Testis (tissue), 2 donors: ENCODE measurements at regions not wholly inside any gene's neighbourhood (a gene's known extent, or its start where the extent isn't known, plus 50 kb on each side); places are given as distances from the start of the nearest gene placed in this dataset.

Source experiments
- DNase-seq: peaks from one replicate; pipeline ENCODE4 v3.0.0-alpha.2; 2019
- H3K27ac ChIP-seq, 2 donors: fragments of 200-600 bp; sonication (generic); one replicate each; pipeline ENCODE4 v1.5.1; 2019
- H3K27me3 ChIP-seq: fragments of 200-600 bp; sonication (generic); one replicate; pipeline ENCODE4 v1.5.1; 2019
- H3K36me3 ChIP-seq: fragments of 200-600 bp; sonication (generic); one replicate; pipeline ENCODE4 v1.5.1; 2017; ENCODE audit warnings: low read depth; ENCODE audit errors: missing control alignments
- H3K4me1 ChIP-seq: fragments of 200-600 bp; sonication (generic); one replicate; pipeline ENCODE4 v1.5.1; 2019
- H3K4me3 ChIP-seq, 2 donors: fragments of 200-600 bp; sonication (generic); one replicate each; pipeline ENCODE4 v1.5.1; 2017 to 2019
- H3K9me3 ChIP-seq: fragments of 200-600 bp; sonication (generic); one replicate; pipeline ENCODE4 v1.5.1; 2017
- CTCF ChIP-seq, 3 experiments: fragments of 450-650 bp in 2 of 3; fragments of 200-600 bp in 1 of 3; sonication (generic) in 1 of 3; IDR thresholded peaks; one replicate each; pipeline ENCODE4 v1.5.1; 2016 to 2019; ENCODE audit warnings: antibody characterized with exemption in 3 of 3, mild to moderate bottlenecking in 2 of 3, moderate library complexity in 1 of 3
- POLR2A ChIP-seq: fragments of 450-650 bp; IDR thresholded peaks from one replicate; pipeline ENCODE4 v1.6.1; 2017; ENCODE audit warnings: antibody characterized with exemption, mild to moderate bottlenecking, moderate library complexity
- WGBS, 2 donors: methylation state at CpG; one replicate each; pipeline ENCODE4 v1.1.5; 2018; 5-methylcytosine and 5-hydroxymethylcytosine counted together
- intact Hi-C: fragments of 100-400 bp; cut with DNase I; formaldehyde crosslinking; loops from one replicate; pipeline ENCODE4 v1.15.1; 2023; ENCODE audit warnings: low total_unique reads

DNA sequence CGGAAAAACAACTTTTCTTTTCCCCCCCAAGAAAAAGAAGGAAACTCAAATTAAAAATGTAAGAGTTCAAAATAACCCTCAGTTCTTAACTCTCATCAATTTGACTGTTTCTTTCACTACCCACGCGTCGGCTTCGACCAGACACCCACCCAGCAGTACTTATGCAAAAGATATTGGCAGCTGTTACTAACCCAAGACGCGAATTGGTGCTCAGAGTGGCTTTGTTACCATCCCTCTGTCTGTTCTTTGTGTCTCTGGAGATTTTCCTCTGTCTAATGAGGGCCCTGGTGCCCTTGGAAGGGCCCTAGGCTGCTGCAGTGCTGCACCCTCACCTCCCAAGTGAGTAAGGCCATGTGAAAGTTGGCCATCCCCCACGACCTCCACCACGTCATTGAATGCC, 180.5 kb upstream of the NECTIN1 start:
- Histone ChIP-seq H3K9me3 (no peaks in the 10 kb centered on the region), H3K36me3 (no peaks in the 10 kb centered on the region), H3K27ac (no peak overlapping the region), H3K4me1 (no peaks in the 10 kb centered on the region), H3K4me3 (no peak overlapping the region), H3K27me3 (no peaks in the 10 kb centered on the region)
- WGBS, 2 donors, result 85 to 87% methylated on average over 9 of the region's 9 CpGs
- intact Hi-C loops, result no loop called here
- TF ChIP-seq POLR2A, result no peak
- DNase-seq, result no peak

DNA sequence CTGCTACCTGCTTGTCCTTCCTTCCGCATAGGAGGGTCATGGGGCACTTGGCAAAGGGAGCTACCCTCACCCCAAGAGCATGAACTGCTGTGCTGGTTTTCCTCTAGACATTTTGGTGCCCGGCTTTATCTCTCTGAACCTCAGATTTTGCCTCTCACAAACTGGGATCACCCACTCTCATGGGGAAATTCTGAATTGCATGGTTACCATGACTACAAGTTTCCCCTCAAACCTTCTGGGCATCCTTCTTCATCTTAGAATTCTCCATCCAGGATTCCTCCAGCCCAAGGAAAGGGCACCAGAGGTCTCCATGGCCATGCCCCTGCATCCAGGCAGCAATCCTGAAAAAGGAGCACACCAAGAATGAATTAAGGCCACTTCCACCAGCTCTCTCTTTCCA, 180.1 kb upstream of the NECTIN1 start:
- WGBS, 2 donors, result 88 to 95% methylated on average over 1 of the region's 2 CpGs
- no peak for TF ChIP-seq POLR2A
- TF ChIP-seq CTCF (IDR thresholded peaks at IDR 0.05), result no peak
- no peak for DNase-seq
- H3K4me3 ChIP-seq, result no peak overlapping the region
- no peaks in the 10 kb centered on the region for H3K36me3 ChIP-seq
- no peaks in the 10 kb centered on the region for H3K4me1 ChIP-seq
- H3K27me3 ChIP-seq, result no peaks in the 10 kb centered on the region
- no peaks in the 10 kb centered on the region for H3K9me3 ChIP-seq
- intact Hi-C loops, result no loop called here
- no peak overlapping the region for H3K27ac ChIP-seq

- no peak for DNase-seq
- H3K27me3 ChIP-seq, result no peaks in the 10 kb centered on the region
- intact Hi-C loops, result no loop called here
- 54 to 67% methylated on average over 6 of the region's 6 CpGs for WGBS, 2 donors
- TF ChIP-seq POLR2A (no peak), CTCF (IDR thresholded peaks at IDR 0.05) (no peak)
- H3K9me3 ChIP-seq, result no peaks in the 10 kb centered on the region
- H3K4me3 ChIP-seq, result no peak overlapping the region
- no peaks in the 10 kb centered on the region for H3K4me1 ChIP-seq
- H3K36me3 ChIP-seq, result no peaks in the 10 kb centered on the region
- no peak overlapping the region for H3K27ac ChIP-seq
These were observed 179.5 kb upstream of the NECTIN1 start for GRCh38 chr11:119908573-119908904.

DNA sequence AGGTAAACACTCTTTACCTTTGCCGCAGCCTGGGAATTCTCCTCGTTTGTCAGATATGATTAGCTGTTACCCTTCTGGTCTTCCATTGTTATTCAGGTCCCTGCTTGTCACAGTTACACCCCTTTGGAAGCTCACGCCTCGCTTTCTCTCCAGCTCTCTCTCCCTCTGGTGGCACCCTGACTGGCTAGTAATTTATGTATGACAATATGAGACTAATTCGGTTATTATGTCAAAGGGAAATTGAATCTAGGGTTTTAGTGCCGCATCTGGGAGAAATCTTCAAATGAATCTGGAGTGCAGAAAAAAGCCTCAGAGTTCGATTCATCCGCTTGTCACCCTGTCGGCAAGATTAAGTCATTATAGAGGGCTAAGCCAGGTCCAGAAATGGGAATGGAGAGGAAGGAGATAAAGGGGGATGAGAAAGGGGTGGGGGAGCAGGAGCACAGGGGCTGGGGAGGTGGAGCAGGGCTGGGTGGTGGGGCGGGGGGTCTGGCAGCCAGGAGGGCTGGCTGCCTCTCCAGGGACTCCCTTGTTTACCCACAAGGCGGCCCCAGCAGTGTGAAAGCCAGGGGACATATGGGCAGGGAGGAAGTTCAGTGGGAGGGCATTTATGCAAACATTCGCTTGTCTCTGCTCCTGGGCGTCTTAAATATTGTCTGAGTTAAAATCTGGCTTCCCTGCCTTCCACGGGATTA, 179.0 kb upstream of the NECTIN1 start:
- intact Hi-C loops, result no loop called here
- no peaks in the 10 kb centered on the region for H3K27me3 ChIP-seq
- no peak for TF ChIP-seq CTCF (IDR thresholded peaks at IDR 0.05)
- TF ChIP-seq POLR2A, result no peak

GRCh38 chr11:119907122-119907851, 178.3 kb upstream of the NECTIN1 start:
- no peak overlapping the region for H3K4me3 ChIP-seq
- H3K27ac ChIP-seq, result no peak overlapping the region
- intact Hi-C loops, result no loop called here
- no peak for DNase-seq
- no peaks in the 10 kb centered on the region for H3K36me3 ChIP-seq
- WGBS, 2 donors, result 81 to 88% methylated on average over 6 to 10 of the region's 10 CpGs
- H3K9me3 ChIP-seq, result no peaks in the 10 kb centered on the region
- TF ChIP-seq POLR2A (no peak), CTCF (IDR thresholded peaks at IDR 0.05) (no peak)
- no peaks in the 10 kb centered on the region for H3K27me3 ChIP-seq
- H3K4me1 ChIP-seq, result no peaks in the 10 kb centered on the region

More for the DNA sequence above, 179.0 kb upstream of the NECTIN1 start:
- no peaks in the 10 kb centered on the region for H3K4me1 ChIP-seq
- WGBS, 2 donors, result 63 to 75% methylated on average over 14 of the region's 14 CpGs
- no peaks in the 10 kb centered on the region for H3K9me3 ChIP-seq
- H3K36me3 ChIP-seq, result no peaks in the 10 kb centered on the region
- H3K4me3 ChIP-seq, result no peak overlapping the region
- no peak for DNase-seq
- no peak overlapping the region for H3K27ac ChIP-seq
